NCI-H82 treated with DMSO at 0.1 percent for 48 hours (cell line): ENCODE measurements at regions not wholly inside any gene's neighbourhood (a gene's known extent, or its start where the extent isn't known, plus 50 kb on each side); places are given as distances from the start of the nearest gene placed in this dataset.

Experiments used
- DNase-seq: peaks from one replicate; lab custom pipeline; 2025; ENCODE audit not compliant: unreplicated experiment; lab: John Stamatoyannopoulos, UW

DNA sequence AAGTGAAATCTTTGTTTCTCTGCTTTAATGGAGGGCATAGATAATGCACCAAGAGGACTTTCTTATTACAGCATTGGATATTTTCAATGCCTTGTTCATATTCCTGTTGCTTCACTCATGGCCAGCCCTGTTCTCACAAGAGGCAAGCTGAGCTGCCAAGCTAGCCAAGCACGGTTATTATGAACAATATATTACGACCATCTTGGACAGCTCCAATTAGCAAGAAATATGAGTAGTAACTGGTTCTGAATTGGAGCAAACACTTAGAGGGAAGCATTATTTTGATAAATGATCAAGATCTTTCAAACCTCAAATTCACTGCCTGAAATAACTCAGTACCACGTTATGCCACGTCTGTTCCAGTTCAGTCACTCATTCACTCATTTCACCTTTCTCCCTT lies 159.8 kb downstream of the SETD4 start:
- DNase-seq, result no peak

DNA sequence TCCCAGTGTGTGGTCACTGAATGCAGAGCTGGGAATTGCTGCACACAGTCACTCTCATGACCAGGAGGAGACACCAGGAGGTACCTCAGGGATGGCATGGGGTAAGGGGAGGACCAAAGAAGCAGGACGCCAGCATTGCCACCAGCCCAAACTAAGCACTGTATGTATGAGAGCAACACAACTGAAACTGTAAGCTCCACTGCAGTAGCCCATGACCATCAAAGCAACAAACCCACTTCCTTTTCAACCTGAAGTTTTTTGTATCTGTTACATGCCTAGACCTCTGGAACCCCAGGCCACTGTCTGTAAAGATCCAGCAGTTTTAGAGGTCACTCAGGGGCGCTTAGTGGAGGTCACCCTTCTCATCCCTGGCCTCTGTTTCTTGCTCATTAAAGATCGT lies 164.3 kb downstream of the SETD4 start:
- no peak for DNase-seq

DNA sequence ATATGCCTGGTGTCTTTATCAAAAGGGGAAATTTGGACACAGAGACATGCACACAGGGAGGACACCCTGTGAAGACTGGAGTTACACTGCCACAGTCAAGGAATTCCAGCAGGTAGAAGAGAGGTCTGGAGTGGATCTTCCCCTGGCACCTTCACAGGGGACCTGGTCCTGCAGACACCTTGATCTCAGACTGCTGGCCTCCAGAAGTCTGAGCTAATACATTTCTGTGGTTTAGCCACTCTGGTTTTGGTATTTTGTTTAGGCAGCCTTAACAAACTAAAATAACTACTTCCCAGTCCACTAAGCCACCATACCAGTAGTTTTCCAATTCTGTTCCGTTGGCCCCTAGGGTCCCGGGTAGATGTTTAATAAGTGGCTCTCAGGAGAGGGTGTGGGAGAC lies 164.7 kb downstream of the SETD4 start:
- DNase-seq, result no peak

DNA sequence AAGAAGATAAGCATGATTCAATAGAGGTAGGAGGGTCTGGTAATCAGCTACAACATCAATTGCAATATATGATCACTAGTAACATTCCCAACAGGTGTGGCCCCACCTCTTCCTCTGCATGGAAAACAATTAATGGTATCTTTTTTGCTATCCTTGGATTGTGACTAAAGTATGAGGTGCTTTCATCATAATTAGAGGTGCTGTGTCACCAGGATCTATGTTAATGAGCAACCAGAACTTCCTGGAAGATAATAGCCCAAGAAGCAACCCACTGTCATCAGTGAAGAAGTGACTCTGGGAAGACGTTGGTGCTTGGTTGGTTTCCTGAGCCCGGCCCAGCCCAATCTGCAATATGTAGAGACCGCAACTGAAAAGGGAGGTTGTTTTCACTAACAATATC lies 167.2 kb downstream of the SETD4 start:
- no peak for DNase-seq

DNA sequence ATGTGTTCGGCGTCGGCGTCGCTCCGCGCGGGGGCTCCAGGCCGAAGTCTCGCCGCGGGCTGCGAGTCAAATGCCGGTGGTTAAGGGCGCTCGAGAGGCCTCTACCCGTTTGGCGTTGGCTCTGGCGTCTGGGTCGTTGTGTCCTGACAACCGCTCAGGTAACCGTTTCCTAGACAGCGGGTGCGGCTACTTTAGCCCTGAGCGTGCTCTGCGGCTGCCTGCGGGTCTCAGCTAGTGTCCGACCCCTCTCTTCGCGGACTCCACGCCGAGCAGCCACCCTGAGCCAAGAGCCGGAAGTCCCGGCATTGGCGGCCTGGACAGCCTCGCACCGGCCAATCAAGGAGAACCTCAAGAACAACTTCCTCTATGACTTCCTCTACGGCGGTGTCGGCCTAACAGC lies 173.4 kb downstream of the SETD4 start:
- no peak for DNase-seq

DNA sequence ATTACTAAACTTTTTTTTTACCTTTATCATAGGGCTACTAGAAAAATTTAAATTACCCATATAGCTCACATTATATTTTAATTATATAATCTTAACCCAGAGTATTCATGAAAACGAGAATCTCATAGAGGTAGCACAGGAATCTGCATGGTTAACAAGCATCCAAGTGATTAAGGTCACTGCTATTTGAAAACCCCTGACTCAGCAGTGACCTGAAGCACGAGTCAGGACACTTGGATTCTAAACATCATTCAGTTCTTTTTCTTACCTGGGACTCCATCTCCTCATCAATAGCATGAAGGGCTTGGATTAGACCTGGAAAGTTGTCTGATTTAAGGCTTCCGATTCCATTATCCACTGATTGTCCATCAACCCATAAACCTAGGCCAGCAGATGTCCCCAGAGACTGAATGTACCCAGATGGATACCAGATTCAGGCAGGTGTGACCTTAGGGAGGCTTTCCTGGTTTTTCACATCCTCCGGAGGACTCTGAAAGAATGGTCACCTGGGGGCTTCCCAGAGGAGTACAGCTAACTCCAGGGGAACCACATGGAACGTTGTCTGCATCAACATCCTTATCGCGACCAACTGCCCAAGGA lies 174.3 kb downstream of the SETD4 start:
- no peak for DNase-seq

DNA sequence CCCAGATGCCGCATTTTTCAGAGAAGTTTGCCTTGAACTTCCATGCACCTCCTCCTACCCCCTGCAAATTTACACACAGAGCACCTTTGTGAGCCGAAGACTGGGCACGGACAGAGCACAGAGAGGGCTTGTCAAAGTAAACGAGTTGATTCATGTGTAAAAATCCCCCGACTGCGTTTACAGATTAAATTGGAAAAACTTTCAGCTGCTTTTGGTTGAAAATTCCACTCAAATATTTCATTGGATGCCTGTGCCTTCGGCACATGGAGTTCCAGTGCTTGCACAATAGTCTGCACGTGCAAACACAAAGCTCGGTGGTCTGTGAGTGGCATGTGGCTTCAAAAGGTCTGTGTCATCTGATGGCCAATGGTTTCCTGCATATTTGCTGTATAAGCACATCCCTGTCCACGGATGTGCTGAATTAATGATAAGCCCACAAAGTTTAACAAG lies 177.5 kb downstream of the SETD4 start:
- no peak for DNase-seq

DNA sequence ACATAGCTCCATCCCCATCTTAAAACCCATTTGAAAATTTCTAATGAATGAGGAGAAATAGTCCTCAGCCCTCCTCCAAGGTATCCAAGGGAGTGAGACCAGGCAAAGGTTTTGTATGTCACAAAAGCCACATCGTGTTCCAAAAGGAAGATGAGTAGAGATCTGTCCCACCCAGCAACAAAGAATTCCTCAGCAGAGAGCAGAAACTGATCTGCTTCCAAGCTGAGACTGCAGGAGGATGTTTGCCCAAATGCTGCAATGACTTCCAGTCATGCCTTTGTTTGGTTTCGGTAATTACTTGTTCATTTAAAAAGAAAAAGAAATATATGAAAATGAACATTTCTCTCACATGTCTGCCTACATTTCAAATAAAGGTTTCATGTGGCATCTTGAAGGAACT lies 186.9 kb downstream of the SETD4 start:
- no peak for DNase-seq

DNA sequence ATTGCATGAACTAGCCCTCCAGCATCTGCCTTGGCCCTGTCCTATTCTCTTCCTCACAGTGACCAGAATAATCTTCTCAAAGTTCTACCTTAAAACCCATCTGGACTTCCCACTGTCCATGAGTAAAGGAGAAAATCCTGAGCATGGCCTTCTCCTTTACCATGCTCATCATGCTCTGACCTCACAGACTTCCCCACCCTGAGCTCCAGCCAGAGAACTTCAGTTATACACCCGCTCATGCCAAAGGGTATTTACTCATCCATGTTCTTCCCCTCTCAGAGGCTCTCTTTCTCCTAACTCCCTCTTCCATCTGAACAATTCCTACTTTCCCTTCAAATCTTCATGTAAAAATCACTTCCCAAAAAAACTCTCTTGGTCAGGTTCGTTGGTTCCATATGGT lies 188.4 kb downstream of the SETD4 start:
- no peak for DNase-seq

DNA sequence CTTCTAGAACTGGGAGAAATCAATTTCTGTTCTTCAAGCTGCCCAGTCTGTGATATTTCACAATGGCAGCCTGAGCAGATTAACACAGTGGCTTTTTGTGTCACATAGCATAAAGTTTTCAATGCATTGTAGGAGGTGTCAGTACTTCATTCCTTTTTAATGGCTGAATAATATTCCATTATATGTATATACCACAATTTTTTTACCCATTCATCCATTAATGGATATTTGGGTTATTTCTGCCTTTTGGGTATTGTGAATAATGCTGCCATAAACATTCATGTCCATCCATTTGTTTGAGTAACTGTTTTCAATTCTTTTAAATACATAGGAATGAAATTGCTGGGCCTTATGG lies 191.5 kb downstream of the SETD4 start:
- DNase-seq, result no peak

DNA sequence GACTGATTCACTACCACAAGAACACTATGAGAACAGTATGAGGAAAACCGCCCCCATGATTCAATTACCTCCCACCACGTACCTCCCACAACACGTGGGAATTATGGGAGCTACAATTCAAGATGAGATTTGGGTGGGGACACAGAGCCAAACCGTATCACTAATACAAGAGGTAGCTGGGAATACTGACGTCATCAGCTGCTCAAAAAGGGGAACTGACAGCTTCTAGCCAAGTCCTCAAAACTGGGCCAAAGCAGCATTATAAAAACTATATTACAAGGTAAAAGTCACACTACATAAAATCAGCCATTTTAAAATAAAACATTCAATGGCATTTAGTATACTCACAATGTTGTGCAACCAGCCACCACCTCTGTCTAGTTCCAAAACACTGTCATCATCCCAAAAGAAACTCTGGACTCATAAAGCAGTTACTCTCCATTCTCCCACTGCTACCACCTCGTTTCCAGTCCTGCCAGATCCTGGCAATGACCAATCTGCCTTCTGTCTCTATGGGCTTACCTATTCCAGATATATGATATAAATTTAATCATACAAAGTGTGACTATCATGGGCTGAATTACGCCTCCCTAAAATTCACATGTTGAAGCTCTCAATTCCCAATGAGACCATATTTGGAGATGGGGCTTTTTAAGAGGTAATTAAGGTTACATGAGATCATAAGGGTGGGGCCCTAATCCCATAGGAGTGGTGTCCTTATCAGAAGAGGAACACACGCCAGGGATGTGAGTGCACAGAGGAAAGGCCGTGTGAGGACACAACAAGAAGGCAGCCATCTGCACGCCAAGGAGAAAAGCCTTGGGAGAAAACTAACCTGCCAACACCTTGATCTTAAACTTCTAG lies 192.1 kb downstream of the SETD4 start:
- no peak for DNase-seq

DNA sequence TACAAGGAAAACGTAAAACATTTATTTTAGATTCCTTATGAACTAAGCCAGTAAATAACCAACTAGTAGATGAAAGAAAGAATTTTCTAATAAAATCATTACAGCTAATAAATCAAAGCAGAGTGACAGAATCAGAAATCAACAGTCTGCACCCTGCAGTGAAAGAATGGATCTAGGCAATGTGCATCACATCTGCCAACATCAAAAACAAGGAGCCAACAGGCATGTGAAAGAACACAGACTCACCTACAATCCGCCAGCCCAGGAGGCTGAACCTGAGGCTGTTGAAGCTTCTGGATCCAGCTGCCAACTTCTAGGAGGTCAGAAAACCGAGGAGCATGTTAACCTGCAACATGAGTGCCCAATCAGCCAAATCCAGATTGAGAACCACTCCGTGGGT lies 196.3 kb downstream of the SETD4 start:
- DNase-seq, result no peak

DNA sequence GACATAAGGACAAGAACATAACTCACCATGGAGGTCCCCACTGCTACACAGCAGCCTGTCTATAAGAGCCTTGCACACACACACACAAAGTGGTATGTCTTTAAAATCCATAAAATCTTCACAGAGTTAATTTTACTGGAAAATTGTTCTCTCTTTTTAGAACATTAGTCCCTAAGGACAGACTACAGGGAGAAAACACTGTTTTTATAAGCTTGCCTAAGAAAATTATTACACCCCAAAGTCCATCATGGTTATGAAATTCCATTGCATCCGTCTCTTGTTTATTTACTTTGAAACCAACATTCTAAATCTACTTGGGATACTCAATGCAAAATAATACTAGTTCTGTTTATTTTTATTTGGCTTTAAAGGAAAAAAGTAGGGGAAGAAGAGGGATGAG lies 197.4 kb downstream of the SETD4 start:
- no peak for DNase-seq

DNA sequence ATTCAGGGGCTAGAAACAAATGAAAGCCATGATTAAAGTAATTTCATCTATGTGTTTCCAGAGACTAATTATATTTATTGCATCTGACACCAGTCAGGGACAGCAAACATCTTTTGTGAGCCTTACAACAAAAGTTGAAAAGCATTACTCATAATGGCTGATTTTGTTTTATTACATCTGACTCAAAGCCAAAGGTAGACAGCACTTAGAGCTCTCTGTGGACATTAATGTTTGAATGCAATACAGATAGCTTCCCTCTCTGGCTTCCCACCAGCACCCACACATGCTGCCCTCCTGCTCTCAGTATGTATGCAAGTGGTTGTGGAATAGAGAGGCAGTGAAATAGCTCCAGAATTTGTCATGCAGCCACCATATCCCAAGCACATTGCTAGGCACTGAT lies 198.7 kb downstream of the SETD4 start:
- DNase-seq, result no peak

DNA sequence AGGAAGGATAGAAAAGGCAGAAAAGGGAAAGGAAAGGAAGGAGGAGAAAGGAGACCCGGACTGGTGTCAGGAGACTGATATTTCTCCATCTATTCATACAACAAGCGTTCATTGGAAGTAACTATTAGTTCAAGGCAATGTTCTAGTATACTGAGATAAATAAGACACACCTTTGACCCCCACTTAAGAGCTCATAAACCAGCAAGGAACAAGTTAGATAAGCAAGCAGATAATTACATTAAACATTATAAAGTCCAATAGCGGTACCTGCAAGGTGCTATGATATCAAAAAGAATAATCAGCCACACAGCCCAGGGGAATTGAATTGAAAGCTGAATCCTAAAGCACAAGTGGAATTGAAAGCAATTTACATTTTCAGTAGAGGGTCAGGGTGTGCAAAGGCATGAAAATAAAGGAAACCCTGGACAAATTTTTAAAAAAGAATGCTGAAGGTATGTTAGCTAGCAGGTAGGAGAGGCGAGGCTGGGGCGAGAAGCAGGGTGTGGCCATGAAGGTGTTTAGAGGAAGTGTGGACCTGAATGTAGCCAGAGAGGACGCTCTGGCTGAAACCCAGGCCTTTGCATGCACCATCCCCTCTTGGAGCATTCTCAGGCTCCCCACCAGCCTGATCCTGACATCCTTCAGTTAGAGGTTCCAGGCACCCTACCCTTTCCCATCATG lies 200.0 kb downstream of the SETD4 start:
- no peak for DNase-seq

DNA sequence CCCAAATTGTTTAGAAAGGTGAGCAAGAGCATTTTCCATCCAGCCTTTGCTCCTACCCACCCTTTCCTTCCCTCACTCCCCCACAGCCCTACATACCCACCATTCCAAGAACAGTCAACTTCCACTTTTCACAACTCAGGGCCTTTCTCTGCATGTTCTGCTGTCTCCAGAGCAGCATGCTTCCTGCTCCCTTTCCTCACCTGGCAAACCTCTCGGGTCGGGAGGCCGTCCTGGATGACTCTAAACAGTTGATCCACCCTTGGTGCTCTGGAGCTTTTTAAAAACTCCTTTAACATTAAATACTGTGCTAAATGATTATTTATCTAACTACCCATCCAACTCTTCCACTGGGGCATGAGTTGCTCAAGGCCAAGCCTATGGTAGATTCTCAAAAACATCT lies 200.6 kb downstream of the SETD4 start:
- DNase-seq, result no peak

DNA sequence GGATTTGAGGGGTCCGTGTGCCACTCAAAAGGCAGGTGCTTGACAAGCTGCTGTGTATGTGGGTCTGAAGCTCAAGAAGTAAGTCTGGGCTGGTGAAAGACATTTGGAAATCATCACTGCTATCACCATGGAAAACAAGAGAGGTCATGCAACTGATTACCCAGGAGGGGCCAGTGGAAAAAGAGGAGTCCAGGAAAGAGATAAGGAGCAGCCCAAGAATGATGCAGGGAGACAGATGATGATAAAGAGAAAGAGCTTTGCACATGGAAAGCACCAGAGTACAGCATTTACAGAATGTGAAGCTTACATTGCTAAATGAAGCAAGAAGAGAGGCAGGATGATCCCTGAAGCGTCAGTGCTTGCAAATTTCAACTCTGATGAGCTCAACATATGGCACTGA lies 203.2 kb downstream of the SETD4 start:
- no peak for DNase-seq

DNA sequence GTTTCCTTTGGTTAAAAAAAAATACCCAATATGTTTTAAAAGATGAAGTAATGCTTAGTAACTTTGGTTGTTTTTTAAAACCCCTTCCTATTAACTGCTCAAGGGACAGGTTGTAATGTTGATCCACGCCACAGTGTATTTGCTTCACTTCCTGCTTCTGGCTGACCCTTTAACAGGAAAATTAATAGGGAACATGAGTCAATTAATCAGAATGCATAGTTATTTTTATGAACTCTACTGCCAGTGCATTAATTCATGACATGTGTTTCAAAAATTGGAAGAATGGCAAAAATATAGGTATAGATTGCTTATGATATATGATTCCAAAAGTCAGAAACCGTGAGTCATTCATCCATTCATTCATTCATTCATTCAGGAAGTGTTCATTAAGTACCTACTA lies 204.8 kb downstream of the SETD4 start:
- DNase-seq, result no peak

DNA sequence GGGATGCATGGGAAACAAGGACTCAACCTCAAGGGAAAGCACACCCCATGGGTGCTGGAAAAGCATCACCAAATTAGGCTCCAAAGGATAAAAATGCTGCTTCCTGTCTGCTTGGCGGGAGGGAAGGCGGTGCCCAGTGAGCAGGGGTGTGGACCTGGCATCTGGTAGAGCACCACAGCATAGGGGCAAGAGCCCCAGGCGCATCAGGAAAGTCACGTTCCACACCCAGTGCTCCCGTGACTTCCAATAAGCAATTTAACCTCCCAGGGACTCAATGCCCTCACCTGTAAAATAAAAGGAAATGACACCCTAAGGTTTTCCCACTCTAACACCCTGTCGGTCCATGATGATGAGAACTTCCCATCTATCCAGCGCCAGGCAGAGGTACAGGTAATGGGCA lies 206.0 kb downstream of the SETD4 start:
- no peak for DNase-seq

DNA sequence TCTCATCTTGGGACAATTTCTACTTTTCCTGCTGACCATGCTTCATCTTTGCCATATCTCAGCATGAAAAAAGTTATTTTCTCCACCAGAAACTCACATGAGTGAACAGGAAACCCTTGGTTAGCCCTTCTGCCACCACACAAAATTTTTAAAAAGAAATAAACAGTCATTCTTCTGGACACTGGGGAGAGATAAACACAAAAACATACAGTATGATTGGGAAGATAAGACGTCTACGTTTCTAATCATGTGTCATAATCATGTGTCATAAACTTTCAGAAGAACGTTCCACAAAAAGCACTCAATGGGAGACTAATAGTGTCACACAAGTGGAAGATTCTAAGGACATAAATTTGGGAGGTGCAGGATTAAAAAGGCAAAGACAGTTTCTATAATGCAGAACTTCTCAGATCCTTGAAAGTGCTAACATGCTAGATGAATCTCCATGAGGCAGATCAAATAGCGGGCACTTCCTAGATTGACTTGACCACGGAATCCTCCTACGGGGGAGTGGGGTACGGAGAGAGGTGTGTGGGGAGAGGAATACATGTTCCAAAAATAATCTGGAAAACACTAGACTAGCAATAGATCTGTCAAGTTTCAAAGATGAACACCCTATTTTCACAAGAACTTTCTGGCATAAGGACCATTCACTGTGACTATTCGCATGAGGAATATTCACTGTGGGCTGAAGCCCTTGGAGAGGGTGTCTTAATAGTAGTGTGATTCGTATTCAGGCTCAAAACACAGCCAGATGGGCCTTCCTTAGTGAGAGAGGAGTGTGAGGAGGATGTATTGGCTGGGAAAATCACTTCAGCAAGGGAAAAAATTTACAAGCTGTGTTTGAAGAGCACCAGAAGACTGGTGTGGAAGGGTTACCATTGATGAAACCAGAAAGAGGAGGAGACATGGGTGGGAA lies 206.7 kb downstream of the SETD4 start:
- DNase-seq, result no peak

DNA sequence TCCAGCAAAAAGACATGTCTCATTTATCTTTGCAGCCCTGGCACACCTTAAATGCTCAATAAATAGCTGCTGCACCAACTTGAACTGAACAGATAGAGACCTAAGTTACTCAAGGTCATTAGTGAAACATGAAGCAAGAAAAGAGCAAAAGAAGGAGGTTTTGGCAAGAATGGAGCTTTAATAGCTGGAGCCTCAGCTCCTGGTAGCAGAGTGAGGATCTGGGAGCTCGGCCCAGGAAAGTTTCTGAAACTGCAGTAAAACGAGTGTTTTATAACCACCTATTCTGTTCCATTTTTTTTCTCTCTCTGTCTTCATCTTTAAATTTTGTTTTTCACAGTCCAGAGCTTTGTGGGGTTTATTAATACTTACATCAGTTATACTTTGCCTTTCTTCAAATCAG lies 207.5 kb downstream of the SETD4 start:
- DNase-seq, result no peak
